ENCODE measurements at regions not wholly inside any gene's neighbourhood (a gene's known extent, or its start where the extent isn't known, plus 50 kb on each side); places are given as distances from the start of the nearest gene placed in this dataset.
"Not testable (repeated sequence)": the region's sequence is repeated elsewhere in the genome, so short reads cannot be mapped to it uniquely, and the experiment has no call there.

GRCh38 chr6:27694547-27694874 lies 217.7 kb downstream of the OR2B2 start:
- TF ChIP-seq CTCF (IDR thresholded peaks at IDR 0.05; ENCODE audit: borderline replicate concordance, insufficient read depth, low read depth, low read length) = no peak
- peak overlapping the region; percentile 54 for H3K4me3 ChIP-seq (ENCODE audit: low read depth, low read length)

GRCh38 chr6:27693766-27694546 lies 218.2 kb downstream of the OR2B2 start:
- H3K4me3 ChIP-seq (ENCODE audit: low read depth, low read length) = peak overlapping the region; percentile 54
- no peak for TF ChIP-seq CTCF (IDR thresholded peaks at IDR 0.05; ENCODE audit: borderline replicate concordance, insufficient read depth, low read depth, low read length)

- not testable (repeated sequence) for H3K4me3 ChIP-seq (ENCODE audit: low read depth, low read length)
These were observed 219.2 kb upstream of the ZNF184 start for GRCh38 chr6:27692133-27692532.

- TF ChIP-seq CTCF (IDR thresholded peaks at IDR 0.05; ENCODE audit: borderline replicate concordance, insufficient read depth, low read depth, low read length) = no peak
These were observed 215.2 kb upstream of the ZNF184 start for GRCh38 chr6:27688014-27688586.

GRCh38 chr6:27687154-27688013 lies 214.5 kb upstream of the ZNF184 start:
- peak overlapping the region; percentile 71 for H3K4me3 ChIP-seq (ENCODE audit: low read depth, low read length)
- TF ChIP-seq CTCF (IDR thresholded peaks at IDR 0.05; ENCODE audit: borderline replicate concordance, insufficient read depth, low read depth, low read length) = peak; percentile 85

More at GRCh38 chr6:27688014-27688586, 215.2 kb upstream of the ZNF184 start:
- H3K4me3 ChIP-seq (ENCODE audit: low read depth, low read length) = peak overlapping the region; percentile 71

- no peak overlapping the region for H3K4me3 ChIP-seq (ENCODE audit: low read depth, low read length)
- TF ChIP-seq CTCF (IDR thresholded peaks at IDR 0.05; ENCODE audit: borderline replicate concordance, insufficient read depth, low read depth, low read length) = no peak
These were observed 212.4 kb upstream of the ZNF184 start for GRCh38 chr6:27685279-27685678.

All from GM12875 (cell line).